H1 (cell line): ENCODE measurements at regions not wholly inside any gene's neighbourhood (a gene's known extent, or its start where the extent isn't known, plus 50 kb on each side); places are given as distances from the start of the nearest gene placed in this dataset.
"Not testable (repeated sequence)": the region's sequence is repeated elsewhere in the genome, so short reads cannot be mapped to it uniquely, and the experiment has no call there.

Experiments
- CHD1 ChIP-seq: IDR thresholded peaks from 2 replicates; pipeline ENCODE4 v1.6.1; 2012; ENCODE audit warnings: low read depth, low read length, improper control_type of control experiment
- CTCF ChIP-seq, 3 experiments: IDR thresholded peaks; 1 replicate in 2 of 3; 2 replicates in 1 of 3; pipeline versions ENCODE4 v1.5.1 to v1.6.1; 2011; ENCODE audit warnings: low read length in 3 of 3, mild to moderate bottlenecking in 3 of 3, inconsistent platforms in 2 of 3, low read depth in 1 of 3, moderate library complexity in 1 of 3; ENCODE audit not compliant: insufficient read depth in 1 of 3; ENCODE audit errors: control extremely low read depth in 1 of 3
- EGR1 ChIP-seq: IDR thresholded peaks from 2 replicates; pipeline ENCODE4 v1.6.1; 2011; ENCODE audit warnings: low read depth, low read length, borderline replicate concordance
- MAFK ChIP-seq: IDR thresholded peaks from 2 replicates; pipeline ENCODE4 v1.6.1; 2012; ENCODE audit warnings: low read depth, mild to moderate bottlenecking, improper control_type of control experiment, low read length
- MAX ChIP-seq: IDR thresholded peaks from 2 replicates; pipeline ENCODE4 v1.6.1; 2012; ENCODE audit warnings: inconsistent platforms
- PHF8 ChIP-seq: fragments of 200-600 bp; sonication (generic); conservative IDR thresholded peaks from 2 replicates; pipeline ENCODE4 v1.7.1; 2012; ENCODE audit warnings: low read depth, mild to moderate bottlenecking, inconsistent platforms, low read length, moderate library complexity
- POLR2A ChIP-seq, 2 experiments: IDR thresholded peaks; 1 replicate in 1 of 2; 2 replicates in 1 of 2; pipeline ENCODE4 v1.6.1; 2011; ENCODE audit warnings: low read depth in 2 of 2, low read length in 2 of 2, mild to moderate bottlenecking in 2 of 2; ENCODE audit errors: control extremely low read depth in 1 of 2
- POLR2AphosphoS5 ChIP-seq: IDR thresholded peaks from 2 replicates; pipeline ENCODE4 v1.6.1; 2011; ENCODE audit warnings: low read depth, low read length
- USF2 ChIP-seq: IDR thresholded peaks from 2 replicates; pipeline ENCODE4 v1.6.1; 2011; ENCODE audit warnings: low read length, improper control_type of control experiment
- YY1 ChIP-seq: IDR thresholded peaks from 2 replicates; pipeline ENCODE4 v1.6.1; 2011; ENCODE audit warnings: low read depth, mild to moderate bottlenecking, low read length

- not testable (repeated sequence) for TF ChIP-seq USF2; MAX; MAFK; POLR2A (IDR thresholded peaks at IDR 0.05; ENCODE audit: control extremely low read depth in 1 of 2, low read depth in 2 of 2, low read length in 2 of 2); POLR2AphosphoS5; PHF8; CTCF (IDR thresholded peaks at IDR 0.05; ENCODE audit: control extremely low read depth in 1 of 3, insufficient read depth in 1 of 3, low read depth in 1 of 3, low read length in 3 of 3); EGR1; CHD1; YY1
Measured at GRCh38 chr5:56731473-56731872, 83.9 kb upstream of the MAP3K1 start.
